ENCODE measurements at regions not wholly inside any gene's neighbourhood (a gene's known extent, or its start where the extent isn't known, plus 50 kb on each side); places are given as distances from the start of the nearest gene placed in this dataset.

DNA sequence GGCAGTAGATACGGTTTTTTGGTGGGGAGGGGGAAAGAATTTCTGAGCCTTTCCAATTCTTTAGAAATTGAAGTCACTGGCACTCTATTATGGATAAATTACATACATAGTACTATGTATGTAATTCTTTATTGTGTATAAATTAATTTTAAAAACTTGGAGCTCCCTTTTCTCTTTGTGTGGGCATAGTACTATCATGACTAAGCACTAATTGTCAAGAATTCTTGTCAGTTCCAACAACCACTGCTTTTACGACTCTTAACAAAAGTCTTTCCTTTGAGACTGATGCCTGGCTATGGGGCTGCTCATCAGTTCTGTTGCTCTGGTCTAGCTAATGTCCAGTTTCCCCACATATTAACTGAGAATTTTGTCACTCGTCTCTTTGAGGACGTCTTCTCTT is 365.3 kb upstream of the RNF32 start:
- H3K27ac ChIP-seq (ENCODE audit: low read depth in 1 of 2, low read length in 2 of 2): no peak overlapping the region
- TF ChIP-seq, protein P1, sequence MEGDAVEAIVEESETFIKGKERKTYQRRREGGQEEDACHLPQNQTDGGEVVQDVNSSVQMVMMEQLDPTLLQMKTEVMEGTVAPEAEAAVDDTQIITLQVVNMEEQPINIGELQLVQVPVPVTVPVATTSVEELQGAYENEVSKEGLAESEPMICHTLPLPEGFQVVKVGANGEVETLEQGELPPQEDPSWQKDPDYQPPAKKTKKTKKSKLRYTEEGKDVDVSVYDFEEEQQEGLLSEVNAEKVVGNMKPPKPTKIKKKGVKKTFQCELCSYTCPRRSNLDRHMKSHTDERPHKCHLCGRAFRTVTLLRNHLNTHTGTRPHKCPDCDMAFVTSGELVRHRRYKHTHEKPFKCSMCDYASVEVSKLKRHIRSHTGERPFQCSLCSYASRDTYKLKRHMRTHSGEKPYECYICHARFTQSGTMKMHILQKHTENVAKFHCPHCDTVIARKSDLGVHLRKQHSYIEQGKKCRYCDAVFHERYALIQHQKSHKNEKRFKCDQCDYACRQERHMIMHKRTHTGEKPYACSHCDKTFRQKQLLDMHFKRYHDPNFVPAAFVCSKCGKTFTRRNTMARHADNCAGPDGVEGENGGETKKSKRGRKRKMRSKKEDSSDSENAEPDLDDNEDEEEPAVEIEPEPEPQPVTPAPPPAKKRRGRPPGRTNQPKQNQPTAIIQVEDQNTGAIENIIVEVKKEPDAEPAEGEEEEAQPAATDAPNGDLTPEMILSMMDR (IDR thresholded peaks at IDR 0.05): no peak
- no peaks in the 10 kb centered on the region for H3K36me3 ChIP-seq (ENCODE audit: insufficient read depth, low read length)
- Mint-ChIP-seq H3K27ac (no peak overlapping the region), H3K9me3 (no peaks in the 10 kb centered on the region), H3K4me3 (no peak overlapping the region), H3K27me3 (peaks cover 18% of the 10 kb centered on the region), H3K36me3 (ENCODE audit: low read depth) (no peaks in the 10 kb centered on the region), H3K4me1 (ENCODE audit: low read depth) (no peaks in the 10 kb centered on the region)
- H3K9me3 ChIP-seq (ENCODE audit: control insufficient read depth in 1 of 2, insufficient read depth in 1 of 2, low read length in 2 of 2): peaks cover 0 to 10% of the 10 kb centered on the region in 2 experiments
- ATAC-seq (ENCODE audit: poor library complexity) (no peak), DNase-seq (no peak)
- peaks cover 0 to 3% of the 10 kb centered on the region in 2 experiments for H3K27me3 ChIP-seq (ENCODE audit: control insufficient read depth in 1 of 2, insufficient read depth in 2 of 2, low read length in 2 of 2)
- H3K4me3 ChIP-seq (ENCODE audit: low read length): no peak overlapping the region
- intact Hi-C loops (cut with DNase I, micrococcal nuclease): no loop called here
- H3K4me1 ChIP-seq (ENCODE audit: insufficient read depth, low read length): no peaks in the 10 kb centered on the region
- ChIA-PET CTCF (no interaction called here), POLR2A (no interaction called here)

DNA sequence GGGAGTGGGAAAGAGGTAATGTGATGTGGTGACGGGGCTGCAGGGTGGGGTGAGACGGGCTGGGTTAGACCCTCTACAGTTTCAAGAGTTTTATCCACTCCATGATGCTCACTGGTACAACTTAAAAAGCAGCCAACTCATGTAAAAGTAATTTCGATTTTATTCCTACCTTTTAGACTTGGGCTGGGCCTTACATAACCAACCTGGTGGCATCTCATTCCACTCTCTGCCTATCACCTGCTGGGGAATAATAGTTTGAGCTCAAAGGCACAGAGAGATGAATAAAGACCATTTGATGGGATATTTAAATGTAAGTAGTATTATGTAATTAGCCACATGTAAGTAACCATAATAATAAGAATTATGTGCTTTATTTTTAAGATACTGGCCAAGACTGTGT is 366.0 kb upstream of the RNF32 start:
- ATAC-seq (ENCODE audit: poor library complexity): no peak
- Mint-ChIP-seq H3K9me3 (no peaks in the 10 kb centered on the region), H3K27ac (no peak overlapping the region), H3K4me1 (ENCODE audit: low read depth) (no peaks in the 10 kb centered on the region), H3K36me3 (ENCODE audit: low read depth) (no peaks in the 10 kb centered on the region), H3K27me3 (peaks cover 19% of the 10 kb centered on the region), H3K4me3 (no peak overlapping the region)
- DNase-seq: no peak
- ChIA-PET CTCF (no interaction called here), POLR2A (no interaction called here)
- intact Hi-C loops (cut with DNase I, micrococcal nuclease): no loop called here
- Histone ChIP-seq H3K4me1 (ENCODE audit: insufficient read depth, low read length) (no peaks in the 10 kb centered on the region), H3K27ac (ENCODE audit: low read depth in 1 of 2, low read length in 2 of 2) (no peak overlapping the region), H3K27me3 (ENCODE audit: control insufficient read depth in 1 of 2, insufficient read depth in 2 of 2, low read length in 2 of 2) (peaks cover 0 to 3% of the 10 kb centered on the region in 2 experiments), H3K36me3 (ENCODE audit: insufficient read depth, low read length) (no peaks in the 10 kb centered on the region), H3K4me3 (ENCODE audit: low read length) (no peak overlapping the region), H3K9me3 (ENCODE audit: control insufficient read depth in 1 of 2, insufficient read depth in 1 of 2, low read length in 2 of 2) (peaks cover 0 to 10% of the 10 kb centered on the region in 2 experiments)
- TF ChIP-seq, protein P1 (IDR thresholded peaks at IDR 0.05): no peak

DNA sequence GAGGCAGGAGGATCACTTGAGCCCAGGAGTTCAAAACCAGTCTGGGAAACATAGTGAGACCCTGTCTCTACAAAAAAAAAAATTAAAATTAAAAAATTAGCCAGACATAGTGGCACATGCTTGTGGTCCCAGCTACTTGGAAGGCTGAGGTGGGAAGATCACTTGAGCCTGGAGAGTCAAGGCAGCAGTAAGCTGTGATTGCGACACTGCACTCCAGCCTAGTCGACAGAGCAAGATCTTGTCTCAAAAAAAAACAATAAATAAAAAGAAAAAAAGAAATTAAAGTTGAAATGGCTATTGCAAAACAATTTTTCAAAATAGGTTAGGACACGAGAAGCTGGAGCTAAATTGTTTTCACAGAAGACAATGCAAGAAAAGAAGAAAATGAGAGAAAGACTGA is 379.0 kb upstream of the RNF32 start:
- CTCF ChIA-PET: no interaction called here
- H3K27me3 Mint-ChIP-seq: peaks cover 9% of the 10 kb centered on the region
- H3K4me1 Mint-ChIP-seq (ENCODE audit: low read depth): no peaks in the 10 kb centered on the region
- H3K4me1 ChIP-seq (ENCODE audit: insufficient read depth, low read length): no peaks in the 10 kb centered on the region
- no peak for ATAC-seq (ENCODE audit: poor library complexity)
- no peak overlapping the region for H3K4me3 ChIP-seq (ENCODE audit: low read length)
- no peaks in the 10 kb centered on the region for H3K36me3 ChIP-seq (ENCODE audit: insufficient read depth, low read length)
- H3K36me3 Mint-ChIP-seq (ENCODE audit: low read depth): no peaks in the 10 kb centered on the region
- POLR2A ChIA-PET: no interaction called here
- DNase-seq: no peak
- no peak overlapping the region for H3K27ac Mint-ChIP-seq
- no peak overlapping the region for H3K27ac ChIP-seq (ENCODE audit: low read depth in 1 of 2, low read length in 2 of 2)
- intact Hi-C loops (cut with DNase I, micrococcal nuclease): no loop called here
- no peak overlapping the region for H3K4me3 Mint-ChIP-seq
- H3K27me3 ChIP-seq (ENCODE audit: control insufficient read depth in 1 of 2, insufficient read depth in 2 of 2, low read length in 2 of 2): no peaks in the 10 kb centered on the region
- TF ChIP-seq, protein P1 (IDR thresholded peaks at IDR 0.05): no peak
- no peaks in the 10 kb centered on the region for H3K9me3 ChIP-seq (ENCODE audit: control insufficient read depth in 1 of 2, insufficient read depth in 1 of 2, low read length in 2 of 2)
- no peaks in the 10 kb centered on the region for H3K9me3 Mint-ChIP-seq

Measured in CD4-positive, alpha-beta T cell (primary cell).